ENCODE measurements at regions not wholly inside any gene's neighbourhood (a gene's known extent, or its start where the extent isn't known, plus 50 kb on each side); places are given as distances from the start of the nearest gene placed in this dataset.

DNA sequence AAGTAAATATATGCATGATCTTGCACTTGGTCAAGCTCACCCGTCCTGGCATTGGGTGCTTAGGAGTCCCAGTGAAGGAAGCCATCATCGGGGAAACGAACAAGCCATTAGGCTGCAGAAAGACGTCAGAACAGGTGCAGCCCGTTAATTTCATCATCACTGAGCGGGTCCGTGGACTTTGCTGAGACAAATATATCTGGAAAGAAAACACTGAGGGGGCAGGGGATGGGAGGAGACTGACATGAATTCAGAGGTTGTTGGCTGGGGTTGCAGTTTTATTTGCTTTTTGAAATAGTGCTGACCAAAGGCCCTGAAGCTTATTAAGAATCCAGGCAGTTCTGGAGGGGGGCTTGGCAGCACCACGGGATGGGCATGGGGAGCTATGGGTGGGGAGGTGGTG is 207.2 kb downstream of the ENGASE start:
- no peak for TF ChIP-seq POLR2A (IDR thresholded peaks at IDR 0.05; ENCODE audit: low read length)
- TF ChIP-seq CTCF (IDR thresholded peaks at IDR 0.05) = no peak
- TF ChIP-seq, protein P1, sequence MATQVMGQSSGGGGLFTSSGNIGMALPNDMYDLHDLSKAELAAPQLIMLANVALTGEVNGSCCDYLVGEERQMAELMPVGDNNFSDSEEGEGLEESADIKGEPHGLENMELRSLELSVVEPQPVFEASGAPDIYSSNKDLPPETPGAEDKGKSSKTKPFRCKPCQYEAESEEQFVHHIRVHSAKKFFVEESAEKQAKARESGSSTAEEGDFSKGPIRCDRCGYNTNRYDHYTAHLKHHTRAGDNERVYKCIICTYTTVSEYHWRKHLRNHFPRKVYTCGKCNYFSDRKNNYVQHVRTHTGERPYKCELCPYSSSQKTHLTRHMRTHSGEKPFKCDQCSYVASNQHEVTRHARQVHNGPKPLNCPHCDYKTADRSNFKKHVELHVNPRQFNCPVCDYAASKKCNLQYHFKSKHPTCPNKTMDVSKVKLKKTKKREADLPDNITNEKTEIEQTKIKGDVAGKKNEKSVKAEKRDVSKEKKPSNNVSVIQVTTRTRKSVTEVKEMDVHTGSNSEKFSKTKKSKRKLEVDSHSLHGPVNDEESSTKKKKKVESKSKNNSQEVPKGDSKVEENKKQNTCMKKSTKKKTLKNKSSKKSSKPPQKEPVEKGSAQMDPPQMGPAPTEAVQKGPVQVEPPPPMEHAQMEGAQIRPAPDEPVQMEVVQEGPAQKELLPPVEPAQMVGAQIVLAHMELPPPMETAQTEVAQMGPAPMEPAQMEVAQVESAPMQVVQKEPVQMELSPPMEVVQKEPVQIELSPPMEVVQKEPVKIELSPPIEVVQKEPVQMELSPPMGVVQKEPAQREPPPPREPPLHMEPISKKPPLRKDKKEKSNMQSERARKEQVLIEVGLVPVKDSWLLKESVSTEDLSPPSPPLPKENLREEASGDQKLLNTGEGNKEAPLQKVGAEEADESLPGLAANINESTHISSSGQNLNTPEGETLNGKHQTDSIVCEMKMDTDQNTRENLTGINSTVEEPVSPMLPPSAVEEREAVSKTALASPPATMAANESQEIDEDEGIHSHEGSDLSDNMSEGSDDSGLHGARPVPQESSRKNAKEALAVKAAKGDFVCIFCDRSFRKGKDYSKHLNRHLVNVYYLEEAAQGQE (IDR thresholded peaks at IDR 0.05) = no peak
- no peak for TF ChIP-seq RFX5 (IDR thresholded peaks at IDR 0.05)
- no peak for TF ChIP-seq HDAC2 (IDR thresholded peaks at IDR 0.05)
- no peak for TF ChIP-seq MAFK (IDR thresholded peaks at IDR 0.05; ENCODE audit: partially characterized antibody)
- TF ChIP-seq MAZ (IDR thresholded peaks at IDR 0.05; ENCODE audit: borderline replicate concordance, low read depth, low read length) = no peak
- TF ChIP-seq CEBPB (IDR thresholded peaks at IDR 0.05) = no peak
- no peak for TF ChIP-seq MYC (IDR thresholded peaks at IDR 0.05; ENCODE audit: borderline replicate concordance, low read length)

Data from A549 (cell line).